ENCODE measurements at regions not wholly inside any gene's neighbourhood (a gene's known extent, or its start where the extent isn't known, plus 50 kb on each side); places are given as distances from the start of the nearest gene placed in this dataset.

GRCh38 chr7:98506471-98506870 is 105.6 kb upstream of the BAIAP2L1 start:
- no peak for DNase-seq (ENCODE audit: low read depth)
- no peak overlapping the region for H3K4me3 ChIP-seq (ENCODE audit: control insufficient read depth, low read depth, low read length)
- no peak for TF ChIP-seq CTCF (conservative IDR thresholded peaks at IDR 0.05; ENCODE audit: control insufficient read depth, insufficient read depth, low read depth, low read length)

GRCh38 chr7:98500764-98501163 is 99.9 kb upstream of the BAIAP2L1 start:
- no peak for DNase-seq (ENCODE audit: low read depth)
- no peak overlapping the region for H3K4me3 ChIP-seq (ENCODE audit: control insufficient read depth, low read depth, low read length)
- no peak for TF ChIP-seq CTCF (conservative IDR thresholded peaks at IDR 0.05; ENCODE audit: control insufficient read depth, insufficient read depth, low read depth, low read length)

- TF ChIP-seq CTCF (conservative IDR thresholded peaks at IDR 0.05; ENCODE audit: control insufficient read depth, insufficient read depth, low read depth, low read length): no peak
- H3K4me3 ChIP-seq (ENCODE audit: control insufficient read depth, low read depth, low read length): no peak overlapping the region
- DNase-seq (ENCODE audit: low read depth): no peak
These were observed 95.7 kb upstream of the BAIAP2L1 start for GRCh38 chr7:98496618-98497017.

GRCh38 chr7:98495200-98495955 is 94.5 kb upstream of the BAIAP2L1 start:
- DNase-seq (ENCODE audit: low read depth): no peak
- H3K4me3 ChIP-seq (ENCODE audit: control insufficient read depth, low read depth, low read length): no peak overlapping the region
- TF ChIP-seq CTCF (conservative IDR thresholded peaks at IDR 0.05; ENCODE audit: control insufficient read depth, insufficient read depth, low read depth, low read length): no peak

GRCh38 chr7:98493030-98493778 is 92.3 kb upstream of the BAIAP2L1 start:
- DNase-seq (ENCODE audit: low read depth): no peak
- no peak overlapping the region for H3K4me3 ChIP-seq (ENCODE audit: control insufficient read depth, low read depth, low read length)
- no peak for TF ChIP-seq CTCF (conservative IDR thresholded peaks at IDR 0.05; ENCODE audit: control insufficient read depth, insufficient read depth, low read depth, low read length)

GRCh38 chr7:98488167-98488566 is 87.3 kb upstream of the BAIAP2L1 start:
- DNase-seq (ENCODE audit: low read depth): no peak
- no peak overlapping the region for H3K4me3 ChIP-seq (ENCODE audit: control insufficient read depth, low read depth, low read length)
- TF ChIP-seq CTCF (conservative IDR thresholded peaks at IDR 0.05; ENCODE audit: control insufficient read depth, insufficient read depth, low read depth, low read length): no peak
